ENCODE measurements at regions not wholly inside any gene's neighbourhood (a gene's known extent, or its start where the extent isn't known, plus 50 kb on each side); places are given as distances from the start of the nearest gene placed in this dataset.

- Mint-ChIP-seq H3K27ac (no peak overlapping the region), H3K9me3 (ENCODE audit: insufficient read depth) (no peaks in the 10 kb centered on the region), H3K27me3 (peaks cover 26% of the 10 kb centered on the region), H3K4me1 (peaks cover 15% of the 10 kb centered on the region), H3K4me3 (no peak overlapping the region)
- no peak for ATAC-seq (ENCODE audit: low read depth)
- Histone ChIP-seq H3K9ac (ENCODE audit: low read length) (no peak overlapping the region), H2AFZ (ENCODE audit: insufficient read depth, low read depth, low read length, poor library complexity, severe bottlenecking) (no peak overlapping the region), H3K27ac (ENCODE audit: low read length in 2 of 2) (no peak overlapping the region), H4K20me1 (ENCODE audit: control insufficient read depth, insufficient read depth, low read length, poor library complexity, severe bottlenecking) (no peaks in the 10 kb centered on the region), H3K27me3 (replicated peaks in 1 of 4; ENCODE audit: control extremely low read depth in 1 of 4, control insufficient read depth in 3 of 4, insufficient read depth in 4 of 4, low read length in 3 of 4) (peaks cover 0 to 16% (median 14%) of the 10 kb centered on the region in 4 experiments), H3K36me3 (replicated peaks in 1 of 2; ENCODE audit: control extremely low read depth in 1 of 2, control insufficient read depth in 1 of 2, extremely low read depth in 1 of 2, insufficient read depth in 2 of 2, low read length in 1 of 2) (no peaks in the 10 kb centered on the region), H3K9me3 (ENCODE audit: control extremely low read depth in 1 of 3, control insufficient read depth in 2 of 3, insufficient read depth in 1 of 3, low read length in 2 of 3) (peaks cover 0 to 8% (median 0%) of the 10 kb centered on the region in 3 donors), H3K4me3 (ENCODE audit: control extremely low read depth in 1 of 5, extremely low read depth in 1 of 5, insufficient read depth in 1 of 5, low read depth in 2 of 5, low read length in 4 of 5) (no peak overlapping the region), H3K4me2 (replicated peaks; ENCODE audit: low read depth, low read length, poor library complexity, severe bottlenecking) (no peak overlapping the region), H3K4me1 (ENCODE audit: control insufficient read depth in 2 of 2, insufficient read depth in 2 of 2, low read length in 2 of 2) (peaks cover 18% of the 10 kb centered on the region in 2 donors), H3K79me2 (ENCODE audit: control insufficient read depth, insufficient read depth, low read length) (no peaks in the 10 kb centered on the region)
- POLR2A ChIA-PET: no interaction called here
- TF ChIP-seq CTCF (IDR thresholded peaks at IDR 0.05): no peak
- no peak for TF ChIP-seq EZH2 (IDR thresholded peaks at IDR 0.05; ENCODE audit: borderline replicate concordance, insufficient read depth, low read depth, low read length, poor library complexity, severe bottlenecking)
- no peak for DNase-seq
- CTCF ChIA-PET: interaction anchor here (7.5 kb wide), 1 partner anchor 10 kb away, joined by 75 read pairs; no protein-coding TSS in a partner anchor
- intact Hi-C loops (cut with micrococcal nuclease): no loop called here
- WGBS (ENCODE audit: insufficient coverage): 95% methylated on average over 12 of the region's 13 CpGs
Observed at GRCh38 chr15:31478702-31479221, 152.1 kb downstream of the KLF13 start.

- H3K4me2 ChIP-seq (replicated peaks; ENCODE audit: low read depth, low read length, poor library complexity, severe bottlenecking): no peak overlapping the region
- TF ChIP-seq CTCF (IDR thresholded peaks at IDR 0.05) (no peak), EZH2 (IDR thresholded peaks at IDR 0.05; ENCODE audit: borderline replicate concordance, insufficient read depth, low read depth, low read length, poor library complexity, severe bottlenecking) (no peak)
- H2AFZ ChIP-seq (ENCODE audit: insufficient read depth, low read depth, low read length, poor library complexity, severe bottlenecking): no peak overlapping the region
- no peaks in the 10 kb centered on the region for H3K79me2 ChIP-seq (ENCODE audit: control insufficient read depth, insufficient read depth, low read length)
- ChIA-PET CTCF (interaction anchor here (1.7 kb wide), 2 partner anchors 8 to 42 kb away, joined by 4 to 5 read pairs; no protein-coding TSS in a partner anchor), POLR2A (interaction anchor here (0.6 kb wide), 1 partner anchor 40 kb away, joined by 3 read pairs; no protein-coding TSS in a partner anchor)
- H3K4me1 ChIP-seq (ENCODE audit: control insufficient read depth in 2 of 2, insufficient read depth in 2 of 2, low read length in 2 of 2): peaks cover 8 to 9% of the 10 kb centered on the region in 2 donors
- intact Hi-C loops (cut with micrococcal nuclease): no loop called here
- H3K27me3 ChIP-seq (replicated peaks in 1 of 4; ENCODE audit: control extremely low read depth in 1 of 4, control insufficient read depth in 3 of 4, insufficient read depth in 4 of 4, low read length in 3 of 4): peaks cover 0 to 30% (median 19%) of the 10 kb centered on the region in 4 experiments
- no peaks in the 10 kb centered on the region for H4K20me1 ChIP-seq (ENCODE audit: control insufficient read depth, insufficient read depth, low read length, poor library complexity, severe bottlenecking)
- H3K9ac ChIP-seq (ENCODE audit: low read length): no peak overlapping the region
- H3K4me3 ChIP-seq (ENCODE audit: control extremely low read depth in 1 of 5, extremely low read depth in 1 of 5, insufficient read depth in 1 of 5, low read depth in 2 of 5, low read length in 4 of 5): no peak overlapping the region
- H3K9me3 ChIP-seq (ENCODE audit: control extremely low read depth in 1 of 3, control insufficient read depth in 2 of 3, insufficient read depth in 1 of 3, low read length in 2 of 3): peaks cover 0 to 17% (median 0%) of the 10 kb centered on the region in 3 donors
- H3K4me3 Mint-ChIP-seq: no peak overlapping the region
- no peak overlapping the region for H3K27ac ChIP-seq (ENCODE audit: low read length in 2 of 2)
- no peaks in the 10 kb centered on the region for H3K9me3 Mint-ChIP-seq (ENCODE audit: insufficient read depth)
- H3K4me1 Mint-ChIP-seq: peaks cover 12% of the 10 kb centered on the region
- H3K36me3 ChIP-seq (replicated peaks in 1 of 2; ENCODE audit: control extremely low read depth in 1 of 2, control insufficient read depth in 1 of 2, extremely low read depth in 1 of 2, insufficient read depth in 2 of 2, low read length in 1 of 2): no peaks in the 10 kb centered on the region
- H3K27me3 Mint-ChIP-seq: peaks cover 35% of the 10 kb centered on the region
- no peak for DNase-seq
- no peak overlapping the region for H3K27ac Mint-ChIP-seq
- ATAC-seq (ENCODE audit: low read depth): no peak
- WGBS (ENCODE audit: insufficient coverage): 85% methylated on average over 5 of the region's 12 CpGs
Observed at GRCh38 chr15:31480356-31481025, 153.9 kb downstream of the KLF13 start.

Measured in B cell (primary cell).